Trophoblast cell (in vitro differentiated cells and primary cell): ENCODE measurements at regions not wholly inside any gene's neighbourhood (a gene's known extent, or its start where the extent isn't known, plus 50 kb on each side); places are given as distances from the start of the nearest gene placed in this dataset.

Experiments
- DNase-seq, 2 donors: peaks; one replicate each; pipeline ENCODE4 v3.0.0-alpha.2; 2016
- H2AFZ ChIP-seq: 2 replicates; pipeline ENCODE4 v1.6.1; 2013; ENCODE audit warnings: low read length, moderate library complexity, mild to moderate bottlenecking; ENCODE audit not compliant: insufficient read depth, poor library complexity
- H2AK5ac ChIP-seq: 2 replicates; pipeline ENCODE4 v1.6.1; 2013; ENCODE audit warnings: mild to moderate bottlenecking, low read length
- H2BK120ac ChIP-seq: 2 replicates; pipeline ENCODE4 v1.6.1; 2013; ENCODE audit warnings: low read length, mild to moderate bottlenecking, moderate library complexity; ENCODE audit not compliant: insufficient read depth, poor library complexity
- H2BK12ac ChIP-seq: 2 replicates; pipeline ENCODE4 v1.6.1; 2013; ENCODE audit warnings: mild to moderate bottlenecking, low read length, moderate library complexity
- H2BK5ac ChIP-seq: 2 replicates; pipeline ENCODE4 v1.6.1; 2013; ENCODE audit warnings: low read length, low read depth, moderate library complexity, mild to moderate bottlenecking; ENCODE audit not compliant: poor library complexity
- H3K14ac ChIP-seq: 2 replicates; pipeline ENCODE4 v1.6.1; 2013; ENCODE audit warnings: mild to moderate bottlenecking, low read length
- H3K18ac ChIP-seq: 2 replicates; pipeline ENCODE4 v1.6.1; 2013; ENCODE audit warnings: mild to moderate bottlenecking, low read length
- H3K23ac ChIP-seq: 2 replicates; pipeline ENCODE4 v1.6.1; 2013; ENCODE audit warnings: low read length
- H3K27ac ChIP-seq: 2 replicates; pipeline ENCODE4 v1.5.1; 2013; ENCODE audit warnings: low read depth, mild to moderate bottlenecking, inconsistent platforms, low read length, moderate library complexity
- H3K27me3 ChIP-seq: 2 replicates; pipeline ENCODE4 v1.6.1; 2013; ENCODE audit warnings: inconsistent platforms, mild to moderate bottlenecking, low read length, moderate library complexity; ENCODE audit not compliant: insufficient read depth
- H3K36me3 ChIP-seq, 2 experiments: 1 replicate in 1 of 2; 2 replicates in 1 of 2; pipeline ENCODE4 v1.6.1; 2013; ENCODE audit warnings: low read length in 2 of 2, mild to moderate bottlenecking in 2 of 2, moderate library complexity in 1 of 2; ENCODE audit not compliant: insufficient read depth in 2 of 2, control insufficient read depth in 1 of 2
- H3K4ac ChIP-seq: 2 replicates; pipeline ENCODE4 v1.6.1; 2013; ENCODE audit warnings: low read depth, mild to moderate bottlenecking, low read length, moderate library complexity
- H3K4me1 ChIP-seq, 2 experiments: 1 replicate in 1 of 2; 2 replicates in 1 of 2; pipeline ENCODE4 v1.6.1; 2013; ENCODE audit warnings: low read length in 2 of 2, mild to moderate bottlenecking in 2 of 2, moderate library complexity in 1 of 2; ENCODE audit not compliant: insufficient read depth in 2 of 2, control insufficient read depth in 1 of 2
- H3K4me2 ChIP-seq: 2 replicates; pipeline ENCODE4 v1.6.1; 2013; ENCODE audit warnings: inconsistent platforms, mild to moderate bottlenecking, low read length, moderate library complexity
- H3K4me3 ChIP-seq: 2 replicates; pipeline ENCODE4 v1.5.1; 2013; ENCODE audit warnings: mild to moderate bottlenecking, low read depth, low read length, inconsistent platforms
- H3K79me1 ChIP-seq: one replicate; pipeline ENCODE4 v1.6.1; 2013; ENCODE audit warnings: low read length
- H3K79me2 ChIP-seq: 2 replicates; pipeline ENCODE4 v1.6.1; 2013; ENCODE audit warnings: low read length, mild to moderate bottlenecking; ENCODE audit not compliant: control insufficient read depth, insufficient read depth, poor library complexity
- H3K9ac ChIP-seq: 2 replicates; pipeline ENCODE4 v1.6.1; 2013; ENCODE audit warnings: mild to moderate bottlenecking, low read length
- H3K9me3 ChIP-seq: 2 replicates; pipeline ENCODE4 v1.6.1; 2013; ENCODE audit warnings: low read depth, mild to moderate bottlenecking, control low read depth, inconsistent platforms, low read length; ENCODE audit not compliant: insufficient read depth
- H4K12ac ChIP-seq: 2 replicates; pipeline ENCODE4 v1.6.1; 2013; ENCODE audit warnings: low read depth, mild to moderate bottlenecking, low read length, moderate library complexity
- H4K8ac ChIP-seq: 2 replicates; pipeline ENCODE4 v1.6.1; 2013; ENCODE audit warnings: low read depth, mild to moderate bottlenecking, low read length, moderate library complexity
- H4K91ac ChIP-seq: one replicate; pipeline ENCODE4 v1.6.1; 2013; ENCODE audit warnings: low read depth, mild to moderate bottlenecking, low read length, moderate library complexity
- WGBS: extraction: QIAGEN DNeasy Blood & Tissue Kit; methylation state at CpG from one replicate; pipeline ENCODE4 v1.1.7; 2013; ENCODE audit warnings: missing lambda C conversion rate; ENCODE audit not compliant: insufficient read length, insufficient coverage; ENCODE audit errors: extremely low coverage; 5-methylcytosine and 5-hydroxymethylcytosine counted together

DNA sequence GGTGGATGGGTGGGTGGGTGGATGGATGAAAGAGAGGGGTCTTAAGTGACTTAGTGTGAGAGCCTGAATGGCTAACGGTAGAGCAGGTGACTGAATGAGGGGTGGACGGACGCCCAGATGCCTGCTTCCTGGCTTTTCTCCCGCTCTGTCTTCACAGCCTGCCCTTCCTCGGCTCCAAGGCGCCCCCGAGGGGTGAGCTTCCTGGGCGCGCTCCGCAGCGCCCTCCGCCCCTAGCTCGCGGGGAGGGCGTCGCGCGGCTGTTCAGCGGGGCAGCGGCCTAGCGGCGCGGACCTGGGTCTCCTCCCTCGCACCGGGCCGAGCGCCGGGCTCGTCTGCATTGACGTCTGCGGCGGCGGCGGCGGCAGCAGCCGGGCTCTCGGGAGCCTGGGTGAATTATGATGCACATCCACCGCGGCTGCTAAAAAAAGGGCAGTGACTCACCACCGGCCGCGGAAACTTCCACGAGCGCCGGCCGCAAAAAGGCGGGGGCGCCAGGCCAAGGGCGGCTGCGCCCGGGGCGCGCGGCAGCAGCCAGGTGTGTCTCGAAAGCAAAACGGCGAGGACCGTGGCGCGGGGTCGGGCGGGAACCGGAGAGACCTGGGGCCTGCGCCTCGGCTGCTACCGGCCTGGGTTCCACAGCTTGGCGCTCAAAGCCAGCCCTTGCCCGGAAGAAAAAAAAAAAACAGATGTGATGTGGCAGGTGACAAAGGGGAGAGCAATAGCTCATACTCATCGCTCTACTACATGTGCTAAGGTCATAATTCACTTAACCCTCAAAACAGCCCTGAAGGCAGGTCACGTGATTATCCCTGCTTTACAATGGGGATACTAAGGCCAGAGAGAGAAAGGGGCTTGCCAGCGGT is 143.0 kb upstream of the ADRA1B start:
- Histone ChIP-seq H3K79me1 (peaks cover 3% of the 10 kb centered on the region), H3K4me1 (peaks cover 6 to 15% of the 10 kb centered on the region in 2 experiments), H4K8ac (peak overlapping the region; percentile 51), H4K12ac (no peak overlapping the region), H2BK5ac (peak overlapping the region; percentile 13), H3K4ac (no peak overlapping the region), H3K9me3 (peaks cover 2% of the 10 kb centered on the region), H3K79me2 (no peaks in the 10 kb centered on the region), H3K14ac (peak overlapping the region; percentile 30), H2AFZ (peak overlapping the region; percentile 35), H3K27me3 (no peaks in the 10 kb centered on the region), H3K36me3 (no peaks in the 10 kb centered on the region), H3K4me3 (no peak overlapping the region), H3K27ac (peak overlapping the region; percentile 14), H4K91ac (peak overlapping the region; percentile 29), H3K18ac (no peak overlapping the region), H3K23ac (no peak overlapping the region), H3K4me2 (peak overlapping the region; percentile 69), H2AK5ac (no peak overlapping the region), H2BK120ac (peak overlapping the region; percentile 61), H2BK12ac (peak overlapping the region; percentile 20), H3K9ac (no peak overlapping the region)
- WGBS = no CpG with 5 or more reads among the region's 71 CpGs
- peak; percentile 41 to 61 for DNase-seq

DNA sequence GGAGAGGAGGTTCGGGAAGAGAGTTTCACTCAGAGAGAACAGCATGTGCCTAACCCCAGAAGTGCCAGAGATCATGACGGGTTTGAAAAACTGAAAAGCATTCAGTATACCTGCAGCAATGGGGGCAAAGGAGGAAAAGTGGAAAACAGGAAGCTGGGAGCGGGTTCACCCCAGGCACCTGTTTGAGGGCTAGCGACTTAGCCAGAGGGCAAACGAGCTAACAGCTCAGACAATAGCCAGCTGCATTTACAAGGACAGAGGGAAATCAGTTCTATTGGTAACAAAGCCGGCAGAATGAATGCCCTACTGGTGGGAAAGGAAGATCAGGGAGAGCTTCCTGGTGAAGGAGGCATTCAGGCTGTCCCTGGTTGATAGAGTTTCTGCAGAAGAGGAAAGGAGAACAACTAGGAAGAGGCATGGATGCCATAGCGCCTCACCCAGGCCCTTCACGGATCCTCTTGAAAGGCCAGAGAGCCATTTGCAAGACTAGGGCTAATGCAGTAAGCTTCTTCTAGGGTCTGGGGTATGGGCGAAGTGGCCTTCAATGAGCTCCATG is 141.7 kb upstream of the ADRA1B start:
- H3K4me3 ChIP-seq = no peak overlapping the region
- no peak overlapping the region for H2AFZ ChIP-seq
- H4K12ac ChIP-seq = no peak overlapping the region
- H2BK12ac ChIP-seq = no peak overlapping the region
- H3K9ac ChIP-seq = no peak overlapping the region
- no peak overlapping the region for H3K27ac ChIP-seq
- H4K91ac ChIP-seq = no peak overlapping the region
- H4K8ac ChIP-seq = no peak overlapping the region
- H3K18ac ChIP-seq = no peak overlapping the region
- H3K4me2 ChIP-seq = no peak overlapping the region
- no peak overlapping the region for H3K23ac ChIP-seq
- H3K14ac ChIP-seq = no peak overlapping the region
- no peak overlapping the region for H2BK5ac ChIP-seq
- no peak overlapping the region for H3K4ac ChIP-seq
- H3K36me3 ChIP-seq = no peaks in the 10 kb centered on the region
- peaks cover 6 to 15% of the 10 kb centered on the region in 2 experiments for H3K4me1 ChIP-seq
- no peak overlapping the region for H2AK5ac ChIP-seq
- no peak for DNase-seq
- no CpG with 5 or more reads among the region's 9 CpGs for WGBS
- no peaks in the 10 kb centered on the region for H3K79me2 ChIP-seq
- H3K9me3 ChIP-seq = peaks cover 2% of the 10 kb centered on the region
- no peaks in the 10 kb centered on the region for H3K27me3 ChIP-seq
- peaks cover 3% of the 10 kb centered on the region for H3K79me1 ChIP-seq
- no peak overlapping the region for H2BK120ac ChIP-seq

DNA sequence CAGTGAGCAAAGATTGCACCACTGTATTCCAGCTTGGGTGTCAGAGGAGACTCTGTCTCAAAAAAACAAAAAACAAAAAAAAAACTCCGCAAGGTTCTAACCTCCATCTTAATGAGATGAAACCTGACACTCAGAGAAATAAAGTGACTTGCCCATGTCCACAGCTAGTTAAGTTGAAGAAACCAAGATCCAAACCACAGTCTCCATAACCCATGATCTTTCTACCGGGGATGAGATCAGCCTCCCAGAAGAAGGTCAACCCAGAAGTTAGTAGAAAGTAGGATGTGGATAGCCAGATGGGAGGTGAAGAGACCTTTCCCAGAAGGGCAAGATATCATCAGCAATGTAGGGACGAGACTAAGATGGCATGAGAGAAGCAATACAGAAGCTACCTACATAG is 140.4 kb upstream of the ADRA1B start:
- DNase-seq = no peak
- no peak overlapping the region for H2BK12ac ChIP-seq
- no CpG with 5 or more reads among the region's 3 CpGs for WGBS
- H3K79me1 ChIP-seq = peaks cover 3% of the 10 kb centered on the region
- H4K8ac ChIP-seq = no peak overlapping the region
- H3K36me3 ChIP-seq = no peaks in the 10 kb centered on the region
- no peak overlapping the region for H2BK120ac ChIP-seq
- H3K14ac ChIP-seq = no peak overlapping the region
- H3K23ac ChIP-seq = no peak overlapping the region
- no peaks in the 10 kb centered on the region for H3K27me3 ChIP-seq
- H3K27ac ChIP-seq = no peak overlapping the region
- no peak overlapping the region for H2AFZ ChIP-seq
- no peak overlapping the region for H4K12ac ChIP-seq
- peaks cover 6 to 15% of the 10 kb centered on the region in 2 experiments for H3K4me1 ChIP-seq
- H3K79me2 ChIP-seq = no peaks in the 10 kb centered on the region
- H2AK5ac ChIP-seq = no peak overlapping the region
- peaks cover 2% of the 10 kb centered on the region for H3K9me3 ChIP-seq
- H3K4me3 ChIP-seq = no peak overlapping the region
- H3K4ac ChIP-seq = no peak overlapping the region
- H3K18ac ChIP-seq = no peak overlapping the region
- no peak overlapping the region for H3K9ac ChIP-seq
- H2BK5ac ChIP-seq = no peak overlapping the region
- H4K91ac ChIP-seq = no peak overlapping the region
- no peak overlapping the region for H3K4me2 ChIP-seq

DNA sequence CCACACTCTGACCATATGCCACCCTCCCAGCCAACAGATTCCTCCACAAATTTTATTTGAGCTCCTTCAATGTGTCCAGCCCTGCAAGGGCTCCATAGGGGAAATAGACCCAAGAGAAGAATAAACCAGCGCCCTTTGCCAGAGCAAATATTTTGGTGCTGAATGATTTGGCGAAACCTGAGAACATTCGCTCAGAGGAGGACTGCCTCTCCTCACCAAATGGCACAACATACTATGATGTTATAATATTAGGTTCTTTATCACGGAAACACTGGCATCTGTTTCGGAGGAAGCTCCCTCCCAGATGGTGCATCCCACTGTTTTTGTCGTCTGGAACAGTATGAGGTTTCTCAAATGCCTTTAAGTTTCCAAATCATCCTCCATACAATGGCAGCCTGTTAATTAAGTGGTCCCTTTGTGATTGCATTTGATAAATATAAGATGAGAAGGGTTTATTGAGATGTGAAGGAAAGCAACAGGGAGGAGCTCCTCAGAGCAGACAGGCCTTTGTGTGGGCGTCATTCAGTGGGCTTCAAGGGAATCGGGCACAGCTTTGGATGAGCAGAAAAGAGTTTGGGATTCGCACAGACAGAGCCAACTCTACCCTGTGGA is 139.1 kb upstream of the ADRA1B start:
- no peak overlapping the region for H2BK120ac ChIP-seq
- H3K9ac ChIP-seq = no peak overlapping the region
- no peak overlapping the region for H2BK5ac ChIP-seq
- H3K27me3 ChIP-seq = no peaks in the 10 kb centered on the region
- H2AFZ ChIP-seq = no peak overlapping the region
- no peaks in the 10 kb centered on the region for H3K36me3 ChIP-seq
- no CpG with 5 or more reads among the region's 9 CpGs for WGBS
- H3K4ac ChIP-seq = no peak overlapping the region
- H3K14ac ChIP-seq = no peak overlapping the region
- no peak overlapping the region for H4K91ac ChIP-seq
- no peak overlapping the region for H4K8ac ChIP-seq
- H3K9me3 ChIP-seq = peaks cover 2% of the 10 kb centered on the region
- no peak overlapping the region for H3K18ac ChIP-seq
- H3K27ac ChIP-seq = no peak overlapping the region
- no peak for DNase-seq
- no peak overlapping the region for H2BK12ac ChIP-seq
- no peak overlapping the region for H4K12ac ChIP-seq
- no peak overlapping the region for H3K23ac ChIP-seq
- peaks cover 6 to 15% of the 10 kb centered on the region in 2 experiments for H3K4me1 ChIP-seq
- no peaks in the 10 kb centered on the region for H3K79me2 ChIP-seq
- H3K79me1 ChIP-seq = peaks cover 3% of the 10 kb centered on the region
- no peak overlapping the region for H3K4me2 ChIP-seq
- H3K4me3 ChIP-seq = no peak overlapping the region
- H2AK5ac ChIP-seq = no peak overlapping the region
